Endothelial cell of umbilical vein (primary cell): ENCODE measurements at regions not wholly inside any gene's neighbourhood (a gene's known extent, or its start where the extent isn't known, plus 50 kb on each side); places are given as distances from the start of the nearest gene placed in this dataset.

Experiments
- BruUV-seq: library from RNA; stranded (reverse); fragments of 400-500 nt; replicated peaks from 2 replicates; lab custom pipeline; 2021; lab: Mats Ljungman, UMichigan
- CTCF ChIA-PET: fragments of 300-600, 350-600 bp; sonication (Branson Sonifier 250); formaldehyde crosslinking; loops from one replicate; lab custom pipeline; 2021; ENCODE audit warnings: antibody characterized with exemption, inconsistent platforms; lab: Charles Lee
- POLR2A ChIA-PET: fragments of 300-600, 350-600 bp; sonication (Branson Sonifier 250); formaldehyde crosslinking; loops from one replicate; lab custom pipeline; 2021; ENCODE audit warnings: antibody characterized with exemption, inconsistent platforms; lab: Charles Lee
- DNase-seq: peaks from one replicate; pipeline ENCODE4 v3.0.0-alpha.2; 2011; ENCODE audit warnings: low read depth, low spot score
- FAIRE-seq: peaks from 2 replicates; lab custom pipeline; 2011; peaks lifted over from hg19 to GRCh38; lab: Jason Lieb, UNC
- H2AFZ ChIP-seq: 2 replicates; pipeline ENCODE4 v1.6.0; 2012; ENCODE audit warnings: low read depth, low read length, control low read depth, inconsistent platforms
- H3K27ac ChIP-seq: 2 replicates; pipeline ENCODE4 v1.5.1; 2011; ENCODE audit warnings: low read depth, mild to moderate bottlenecking, control low read depth, low read length, moderate library complexity; ENCODE audit not compliant: insufficient read depth
- H3K27me3 ChIP-seq, 2 experiments: 2 replicates each; pipeline versions ENCODE4 v1.6.0 to v1.6.1; 2011; ENCODE audit warnings: low read length in 2 of 2, mixed read lengths in 1 of 2; ENCODE audit not compliant: control insufficient read depth in 2 of 2, insufficient read depth in 2 of 2
- H3K36me3 ChIP-seq, 2 experiments: 2 replicates in 1 of 2; 3 replicates in 1 of 2; pipeline ENCODE4 v1.5.1; 2011; ENCODE audit warnings: low read length in 2 of 2, mild to moderate bottlenecking in 1 of 2, moderate library complexity in 1 of 2; ENCODE audit not compliant: control insufficient read depth in 2 of 2, insufficient read depth in 2 of 2; ENCODE audit errors: extremely low read depth in 1 of 2
- H3K4me1 ChIP-seq: 3 replicates; pipeline ENCODE4 v1.5.1; 2011; ENCODE audit warnings: mild to moderate bottlenecking, low read length; ENCODE audit not compliant: control insufficient read depth, insufficient read depth; ENCODE audit errors: extremely low read depth
- H3K4me2 ChIP-seq: 2 replicates; pipeline ENCODE4 v1.6.1; 2011; ENCODE audit warnings: low read length, control low read depth, mixed read lengths; ENCODE audit not compliant: insufficient read depth
- H3K4me3 ChIP-seq, 3 experiments: fragments of 200-600 bp in 1 of 3; sonication (generic), shearing (Covaris generic) in 1 of 3; replicated peaks in 1 of 3; 2 replicates each; pipeline ENCODE4 v1.5.1; 2011 to 2016; ENCODE audit warnings: control low read depth in 3 of 3, low read length in 3 of 3, mild to moderate bottlenecking in 2 of 3, inconsistent platforms in 1 of 3, low read depth in 1 of 3, moderate library complexity in 1 of 3; ENCODE audit not compliant: insufficient read depth in 1 of 3
- H3K79me2 ChIP-seq: 2 replicates; pipeline ENCODE4 v1.6.0; 2012; ENCODE audit warnings: low read length, inconsistent platforms; ENCODE audit not compliant: control insufficient read depth, insufficient read depth
- H3K9ac ChIP-seq: replicated peaks from 2 replicates; pipeline ENCODE3; 2011; ENCODE audit warnings: low read length, control low read depth; ENCODE audit not compliant: insufficient read depth; ENCODE audit errors: extremely low read depth
- H3K9me1 ChIP-seq: replicated peaks from 3 replicates; pipeline ENCODE4 v1.6.0; 2011; ENCODE audit warnings: mild to moderate bottlenecking, low read length; ENCODE audit not compliant: control insufficient read depth, insufficient read depth; ENCODE audit errors: extremely low read depth
- H3K9me3 ChIP-seq: replicated peaks from 2 replicates; pipeline ENCODE4 v1.5.1; 2012; ENCODE audit warnings: low read length, inconsistent platforms; ENCODE audit not compliant: control insufficient read depth, insufficient read depth
- H4K20me1 ChIP-seq: replicated peaks from 2 replicates; pipeline ENCODE3; 2011; ENCODE audit warnings: mild to moderate bottlenecking, low read length; ENCODE audit not compliant: control insufficient read depth, insufficient read depth; ENCODE audit errors: extremely low read depth
- EZH2 ChIP-seq: IDR thresholded peaks from 2 replicates; pipeline ENCODE4 v1.6.1; 2012; ENCODE audit warnings: borderline replicate concordance, low read depth, mild to moderate bottlenecking, moderate library complexity, low read length, inconsistent platforms; ENCODE audit not compliant: severe bottlenecking
- FOS ChIP-seq: IDR thresholded peaks from 2 replicates; pipeline ENCODE4 v1.6.1; 2011; ENCODE audit warnings: mild to moderate bottlenecking, low read length, moderate library complexity, borderline replicate concordance; ENCODE audit not compliant: insufficient read depth
- GATA2 ChIP-seq: IDR thresholded peaks from 2 replicates; pipeline ENCODE4 v1.7.0; 2011; ENCODE audit warnings: low read depth, mild to moderate bottlenecking, moderate library complexity, mixed read lengths, low read length; ENCODE audit not compliant: insufficient read length, insufficient read depth
- JUN ChIP-seq: IDR thresholded peaks from 2 replicates; pipeline ENCODE4 v1.6.1; 2011; ENCODE audit warnings: borderline replicate concordance, low read depth; ENCODE audit not compliant: insufficient read length, insufficient read depth
- MYC ChIP-seq: IDR thresholded peaks from one replicate; pipeline ENCODE4 v1.6.1; 2011; ENCODE audit warnings: mild to moderate bottlenecking, low read depth, low read length
- POLR2A ChIP-seq: IDR thresholded peaks from 2 replicates; pipeline ENCODE4 v1.6.1; 2012; ENCODE audit warnings: low read depth, mild to moderate bottlenecking, control low read depth, low read length
- POLR2AphosphoS5 ChIP-seq: IDR thresholded peaks from 2 replicates; pipeline ENCODE4 v1.6.1; 2012; ENCODE audit warnings: low read depth, mild to moderate bottlenecking, control low read depth, low read length, moderate library complexity; ENCODE audit not compliant: insufficient read depth
- dilution Hi-C: fragments of 300-500 bp; cut with MboI; formaldehyde crosslinking; loops from one replicate; pipeline ENCODE4 v1.15.0; 2019; ENCODE audit warnings: low sequenced_read_pairs; ENCODE audit not compliant: extremely low pct_ligation_motif_present
- intact Hi-C: fragments of 100-400 bp; cut with micrococcal nuclease; formaldehyde crosslinking; loops from one replicate; pipeline ENCODE4 v1.10.0; 2022
- TF ChIP-seq, protein P1 (sequence below), 2 donors: IDR thresholded peaks; 1 replicate in 1 of 2; 2 replicates in 1 of 2; pipeline ENCODE4 v1.5.1; 2011; ENCODE audit warnings: low read length in 2 of 2, mild to moderate bottlenecking in 2 of 2, moderate library complexity in 2 of 2, control low read depth in 1 of 2, inconsistent platforms in 1 of 2, low read depth in 1 of 2; ENCODE audit not compliant: insufficient read depth in 1 of 2; ENCODE audit errors: extremely low read depth in 1 of 2
- TF ChIP-seq, protein P2 (sequence below): IDR thresholded peaks from 2 replicates; pipeline ENCODE4 v1.6.1; 2011; ENCODE audit not compliant: insufficient read depth, insufficient read length

DNA sequence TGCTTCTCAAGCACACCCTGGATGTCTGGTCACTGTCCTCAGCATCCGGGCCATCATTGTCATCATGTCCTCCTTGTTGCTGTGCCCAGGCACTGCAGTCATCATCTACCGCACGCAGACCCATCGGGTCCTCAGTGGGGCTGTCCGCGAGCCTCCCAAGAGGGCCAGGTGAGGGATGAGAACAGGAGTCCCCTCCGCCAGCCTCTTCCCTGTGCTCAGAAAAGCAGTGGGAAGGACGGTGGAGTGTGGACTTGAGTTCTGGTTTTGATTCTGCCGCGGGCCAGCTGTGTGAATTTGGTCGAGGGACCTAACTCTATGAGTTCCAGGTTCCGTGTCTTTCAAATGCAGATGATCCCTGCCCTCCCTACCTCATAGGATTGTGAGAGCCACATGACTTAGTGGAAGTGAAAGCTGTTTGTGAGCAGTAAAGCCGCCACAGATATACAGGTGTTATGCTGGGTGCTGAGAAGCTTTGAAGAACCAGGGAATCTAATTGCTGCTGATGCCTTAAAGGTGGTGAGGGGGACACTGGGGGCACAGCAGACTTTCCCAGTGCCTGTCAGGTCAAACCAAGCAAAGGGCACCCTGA, 122.9 kb upstream of the RAP1B start:
- no peaks in the 10 kb centered on the region for H3K36me3 ChIP-seq
- no peak overlapping the region for H3K9ac ChIP-seq
- peaks cover 3 to 7% of the 10 kb centered on the region in 2 experiments for H3K27me3 ChIP-seq
- no peaks in the 10 kb centered on the region for H3K9me1 ChIP-seq
- FAIRE-seq (no peak), DNase-seq (no peak)
- H3K4me3 ChIP-seq: no peak overlapping the region
- H3K4me2 ChIP-seq: no peak overlapping the region
- no peaks in the 10 kb centered on the region for H3K9me3 ChIP-seq
- POLR2A ChIA-PET: no interaction called here
- intact Hi-C loops (no loop called here), dilution Hi-C loops (no loop called here)
- H4K20me1 ChIP-seq: no peaks in the 10 kb centered on the region
- peaks cover 7% of the 10 kb centered on the region for H3K4me1 ChIP-seq
- no peaks in the 10 kb centered on the region for H3K79me2 ChIP-seq
- BruUV-seq: no TSS peak
- no peak overlapping the region for H2AFZ ChIP-seq
- CTCF ChIA-PET: no interaction called here
- TF ChIP-seq POLR2A (no peak), MYC (no peak), POLR2AphosphoS5 (no peak), GATA2 (no peak)
- TF ChIP-seq, protein P1, sequence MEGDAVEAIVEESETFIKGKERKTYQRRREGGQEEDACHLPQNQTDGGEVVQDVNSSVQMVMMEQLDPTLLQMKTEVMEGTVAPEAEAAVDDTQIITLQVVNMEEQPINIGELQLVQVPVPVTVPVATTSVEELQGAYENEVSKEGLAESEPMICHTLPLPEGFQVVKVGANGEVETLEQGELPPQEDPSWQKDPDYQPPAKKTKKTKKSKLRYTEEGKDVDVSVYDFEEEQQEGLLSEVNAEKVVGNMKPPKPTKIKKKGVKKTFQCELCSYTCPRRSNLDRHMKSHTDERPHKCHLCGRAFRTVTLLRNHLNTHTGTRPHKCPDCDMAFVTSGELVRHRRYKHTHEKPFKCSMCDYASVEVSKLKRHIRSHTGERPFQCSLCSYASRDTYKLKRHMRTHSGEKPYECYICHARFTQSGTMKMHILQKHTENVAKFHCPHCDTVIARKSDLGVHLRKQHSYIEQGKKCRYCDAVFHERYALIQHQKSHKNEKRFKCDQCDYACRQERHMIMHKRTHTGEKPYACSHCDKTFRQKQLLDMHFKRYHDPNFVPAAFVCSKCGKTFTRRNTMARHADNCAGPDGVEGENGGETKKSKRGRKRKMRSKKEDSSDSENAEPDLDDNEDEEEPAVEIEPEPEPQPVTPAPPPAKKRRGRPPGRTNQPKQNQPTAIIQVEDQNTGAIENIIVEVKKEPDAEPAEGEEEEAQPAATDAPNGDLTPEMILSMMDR (IDR thresholded peaks at IDR 0.05; ENCODE audit: extremely low read depth in 1 of 2, insufficient read depth in 1 of 2, low read depth in 1 of 2, low read length in 2 of 2): no peak
- TF ChIP-seq, protein P2, sequence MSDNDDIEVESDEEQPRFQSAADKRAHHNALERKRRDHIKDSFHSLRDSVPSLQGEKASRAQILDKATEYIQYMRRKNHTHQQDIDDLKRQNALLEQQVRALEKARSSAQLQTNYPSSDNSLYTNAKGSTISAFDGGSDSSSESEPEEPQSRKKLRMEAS: no peak
- no peak overlapping the region for H3K27ac ChIP-seq

DNA sequence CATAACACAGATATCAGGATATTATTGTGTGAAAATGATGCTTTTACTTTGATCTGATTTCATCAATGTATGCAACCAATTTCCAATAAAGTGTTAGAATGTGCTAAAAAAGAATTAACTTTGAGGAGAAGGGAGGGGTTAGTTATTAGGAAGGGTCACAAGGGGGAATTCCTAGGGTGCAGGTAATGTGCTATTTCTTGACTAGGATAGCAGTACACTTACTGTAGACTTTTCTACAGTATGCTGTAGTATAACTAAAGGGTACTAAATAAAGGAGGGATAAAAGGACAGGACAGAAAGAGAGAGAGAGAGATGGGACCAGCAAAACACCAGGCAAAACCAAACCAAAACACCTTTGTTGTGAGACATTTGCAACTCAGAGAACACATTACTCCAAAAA, 121.4 kb upstream of the RAP1B start:
- Histone ChIP-seq H3K36me3 (no peaks in the 10 kb centered on the region), H3K79me2 (no peaks in the 10 kb centered on the region), H3K4me1 (no peaks in the 10 kb centered on the region), H3K9ac (no peak overlapping the region), H3K4me3 (no peak overlapping the region), H3K9me1 (no peaks in the 10 kb centered on the region), H3K9me3 (no peaks in the 10 kb centered on the region), H4K20me1 (no peaks in the 10 kb centered on the region), H3K27ac (no peak overlapping the region), H3K27me3 (peaks cover 3 to 7% of the 10 kb centered on the region in 2 experiments), H2AFZ (no peak overlapping the region), H3K4me2 (no peak overlapping the region)
- CTCF ChIA-PET: no interaction called here
- no peak for TF ChIP-seq POLR2A
- TF ChIP-seq FOS: no peak
- no peak for TF ChIP-seq MYC
- TF ChIP-seq JUN: no peak
- TF ChIP-seq, protein P2: no peak
- TF ChIP-seq POLR2AphosphoS5: no peak
- TF ChIP-seq GATA2: no peak
- TF ChIP-seq EZH2: no peak
- TF ChIP-seq, protein P1 (IDR thresholded peaks at IDR 0.05; ENCODE audit: extremely low read depth in 1 of 2, insufficient read depth in 1 of 2, low read depth in 1 of 2, low read length in 2 of 2): no peak
- no TSS peak for BruUV-seq
- dilution Hi-C loops: no loop called here
- POLR2A ChIA-PET: no interaction called here
- FAIRE-seq (no peak), DNase-seq (no peak)
- intact Hi-C loops: no loop called here
